ENCODE measurements at regions not wholly inside any gene's neighbourhood (a gene's known extent, or its start where the extent isn't known, plus 50 kb on each side); places are given as distances from the start of the nearest gene placed in this dataset.

DNA sequence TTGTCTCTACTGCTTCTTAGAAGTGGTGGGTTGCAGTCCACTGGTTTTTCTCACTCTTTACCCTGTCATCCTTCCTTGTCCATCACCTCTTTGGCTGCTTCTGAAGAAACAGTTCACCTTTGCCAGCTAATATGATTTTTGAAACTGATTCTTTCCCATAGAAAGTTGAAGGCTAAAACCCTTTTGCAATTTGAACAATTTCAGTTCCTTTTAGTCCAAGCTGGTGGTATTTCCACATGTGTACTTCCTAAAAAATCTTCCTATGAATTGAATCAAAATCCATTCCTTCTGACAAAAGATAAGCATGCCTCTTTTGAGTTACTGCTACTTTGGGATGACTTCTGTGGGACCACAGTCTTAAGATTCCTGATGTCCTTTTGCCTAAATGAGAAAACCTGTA is 210.0 kb upstream of the MAN1A1 start:
- DNase-seq (ENCODE audit: low read depth), result no peak

DNA sequence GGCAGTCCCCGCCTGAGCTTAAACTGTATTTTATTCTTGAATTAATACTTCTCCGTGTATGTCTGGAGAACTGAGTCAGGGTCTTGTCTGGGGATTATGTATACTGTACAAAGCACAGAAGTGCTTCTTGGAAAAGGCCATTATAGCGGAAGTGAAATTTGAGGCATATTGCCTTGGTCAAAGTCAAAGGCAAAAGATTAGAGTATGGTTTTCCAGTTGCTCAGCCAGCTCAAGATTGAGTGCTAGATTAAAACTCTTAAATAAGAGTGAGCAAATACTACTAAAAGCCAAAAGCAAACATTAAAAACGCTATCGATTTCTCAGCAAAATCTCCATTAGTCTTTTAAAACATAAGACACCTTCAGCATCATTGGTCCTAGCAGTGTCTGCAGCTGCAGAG is 207.7 kb upstream of the MAN1A1 start:
- DNase-seq (ENCODE audit: low read depth), result no peak
- TF ChIP-seq, protein P1, sequence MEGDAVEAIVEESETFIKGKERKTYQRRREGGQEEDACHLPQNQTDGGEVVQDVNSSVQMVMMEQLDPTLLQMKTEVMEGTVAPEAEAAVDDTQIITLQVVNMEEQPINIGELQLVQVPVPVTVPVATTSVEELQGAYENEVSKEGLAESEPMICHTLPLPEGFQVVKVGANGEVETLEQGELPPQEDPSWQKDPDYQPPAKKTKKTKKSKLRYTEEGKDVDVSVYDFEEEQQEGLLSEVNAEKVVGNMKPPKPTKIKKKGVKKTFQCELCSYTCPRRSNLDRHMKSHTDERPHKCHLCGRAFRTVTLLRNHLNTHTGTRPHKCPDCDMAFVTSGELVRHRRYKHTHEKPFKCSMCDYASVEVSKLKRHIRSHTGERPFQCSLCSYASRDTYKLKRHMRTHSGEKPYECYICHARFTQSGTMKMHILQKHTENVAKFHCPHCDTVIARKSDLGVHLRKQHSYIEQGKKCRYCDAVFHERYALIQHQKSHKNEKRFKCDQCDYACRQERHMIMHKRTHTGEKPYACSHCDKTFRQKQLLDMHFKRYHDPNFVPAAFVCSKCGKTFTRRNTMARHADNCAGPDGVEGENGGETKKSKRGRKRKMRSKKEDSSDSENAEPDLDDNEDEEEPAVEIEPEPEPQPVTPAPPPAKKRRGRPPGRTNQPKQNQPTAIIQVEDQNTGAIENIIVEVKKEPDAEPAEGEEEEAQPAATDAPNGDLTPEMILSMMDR (IDR thresholded peaks at IDR 0.05; ENCODE audit: control insufficient read depth, insufficient read depth, low read depth, low read length, missing control alignments), result no peak
- no peak overlapping the region for H3K4me3 ChIP-seq (ENCODE audit: control insufficient read depth, low read depth, low read length)

More for the DNA sequence above, 210.0 kb upstream of the MAN1A1 start:
- TF ChIP-seq, protein P1 (IDR thresholded peaks at IDR 0.05; ENCODE audit: control insufficient read depth, insufficient read depth, low read depth, low read length, missing control alignments), result no peak
- no peak overlapping the region for H3K4me3 ChIP-seq (ENCODE audit: control insufficient read depth, low read depth, low read length)

DNA sequence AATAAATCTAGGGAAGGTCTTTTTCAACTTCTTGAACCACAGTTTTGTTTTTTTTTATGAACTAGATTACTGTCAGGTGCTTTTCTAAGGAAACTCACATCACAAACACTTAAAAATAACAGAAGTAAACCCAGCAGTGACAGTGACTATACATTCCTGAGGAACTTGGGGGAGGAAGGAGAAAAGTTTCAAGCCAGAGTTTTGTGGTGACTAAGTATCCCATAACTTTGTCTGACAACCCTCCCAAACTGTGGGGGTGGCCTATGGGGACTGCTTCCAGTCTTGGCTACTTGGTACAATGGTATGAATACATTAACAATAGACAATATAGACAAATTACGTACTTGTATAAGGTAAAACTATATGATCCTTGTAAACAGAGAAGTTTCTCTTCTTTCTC is 202.5 kb upstream of the MAN1A1 start:
- H3K4me3 ChIP-seq (ENCODE audit: control insufficient read depth, low read depth, low read length), result no peak overlapping the region
- TF ChIP-seq, protein P1 (IDR thresholded peaks at IDR 0.05; ENCODE audit: control insufficient read depth, insufficient read depth, low read depth, low read length, missing control alignments), result no peak
- DNase-seq (ENCODE audit: low read depth), result no peak

DNA sequence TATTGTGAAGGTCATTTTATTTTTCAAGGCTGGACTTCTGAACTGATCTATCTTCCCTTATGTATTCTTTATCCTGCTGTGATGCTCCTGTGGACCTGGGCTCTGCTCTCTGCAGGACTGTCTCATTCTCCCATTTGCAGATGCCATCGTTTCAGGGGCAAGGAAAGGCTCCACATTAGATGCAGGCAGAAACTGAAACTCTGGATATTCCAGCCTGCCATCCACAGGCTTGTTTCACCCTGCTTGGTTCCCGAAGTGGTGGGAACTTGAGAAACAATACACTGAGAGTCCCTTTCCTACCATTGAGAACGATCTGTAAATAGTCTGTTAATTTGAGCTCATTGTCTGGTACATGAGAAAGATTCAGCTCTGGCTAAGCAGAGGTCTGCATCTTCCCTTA is 197.5 kb upstream of the MAN1A1 start:
- H3K4me3 ChIP-seq (ENCODE audit: control insufficient read depth, low read depth, low read length), result no peak overlapping the region
- TF ChIP-seq, protein P1 (IDR thresholded peaks at IDR 0.05; ENCODE audit: control insufficient read depth, insufficient read depth, low read depth, low read length, missing control alignments), result no peak
- no peak for DNase-seq (ENCODE audit: low read depth)

DNA sequence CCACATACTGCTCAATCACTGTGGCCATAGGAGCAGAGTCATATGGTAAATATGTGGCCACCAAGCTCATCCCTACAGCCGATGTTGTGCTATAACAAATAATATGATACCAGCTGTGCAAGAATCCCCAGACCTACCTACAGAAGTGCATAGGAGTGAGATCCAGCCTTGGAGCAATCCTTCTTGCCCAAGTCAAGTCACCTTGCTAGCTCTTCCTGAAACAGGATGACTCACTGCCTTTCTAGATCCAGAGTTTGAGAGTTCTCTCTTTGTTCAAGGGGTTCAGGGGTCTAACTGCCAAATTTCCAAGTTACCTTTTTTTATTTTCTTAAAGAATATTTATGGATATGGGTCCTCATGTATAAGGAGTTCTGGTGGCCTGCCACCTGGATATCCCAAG is 195.7 kb upstream of the MAN1A1 start:
- DNase-seq (ENCODE audit: low read depth), result no peak
- TF ChIP-seq, protein P1 (IDR thresholded peaks at IDR 0.05; ENCODE audit: control insufficient read depth, insufficient read depth, low read depth, low read length, missing control alignments), result no peak
- H3K4me3 ChIP-seq (ENCODE audit: control insufficient read depth, low read depth, low read length), result no peak overlapping the region

DNA sequence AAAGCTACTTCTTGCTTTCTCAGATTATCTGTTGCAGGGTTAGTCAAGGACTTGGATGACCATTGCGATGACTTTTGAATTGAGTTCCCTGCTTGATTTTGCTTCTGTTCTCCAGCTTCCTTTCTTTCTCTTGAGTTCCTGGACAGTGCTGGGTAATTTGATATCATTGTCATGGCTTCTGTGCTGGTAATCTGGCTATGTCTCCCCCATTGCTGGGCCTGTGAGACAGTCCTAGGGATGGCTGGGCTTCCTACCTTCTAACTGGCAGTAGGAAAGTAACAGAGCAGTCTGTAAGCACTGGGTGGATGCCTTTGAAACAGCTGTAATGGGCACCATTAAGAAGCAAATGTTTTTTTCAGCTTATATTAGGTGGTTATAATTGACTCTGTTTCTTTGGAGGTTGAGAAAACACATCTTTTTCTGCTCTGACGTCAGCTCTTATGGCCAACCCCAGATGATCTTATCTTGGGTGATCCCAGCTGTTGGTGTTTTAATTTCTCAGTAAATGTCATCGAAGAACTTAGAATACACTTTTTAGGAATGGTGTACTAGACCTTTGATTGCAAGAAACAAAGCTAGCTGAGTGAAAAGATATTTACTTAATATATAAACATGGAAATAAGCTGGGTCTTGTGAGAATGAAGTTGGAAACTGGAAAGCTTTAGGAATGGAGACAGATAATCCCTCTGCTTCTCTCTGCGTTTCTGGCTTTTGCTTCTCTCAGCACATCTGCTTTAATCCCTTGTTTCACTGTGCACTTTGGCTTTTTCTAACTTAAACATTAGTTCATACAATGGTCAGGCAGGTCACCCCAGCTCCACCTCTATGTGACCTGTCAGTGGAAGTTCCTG is 195.0 kb upstream of the MAN1A1 start:
- no peak overlapping the region for H3K4me3 ChIP-seq (ENCODE audit: control insufficient read depth, low read depth, low read length)
- DNase-seq (ENCODE audit: low read depth), result no peak

More for the DNA sequence above, 195.0 kb upstream of the MAN1A1 start:
- TF ChIP-seq, protein P1 (IDR thresholded peaks at IDR 0.05; ENCODE audit: control insufficient read depth, insufficient read depth, low read depth, low read length, missing control alignments), result no peak
